Neural progenitor cell (in vitro differentiated cells): ENCODE measurements at regions not wholly inside any gene's neighbourhood (a gene's known extent, or its start where the extent isn't known, plus 50 kb on each side); places are given as distances from the start of the nearest gene placed in this dataset.

Source experiments
- CTCF ChIP-seq: fragments of 200-600 bp; sonication (generic); IDR thresholded peaks from 2 replicates; pipeline ENCODE4 v1.5.1; 2017; ENCODE audit warnings: antibody characterized with exemption, mild to moderate bottlenecking
- EZH2 ChIP-seq: fragments of 200-600 bp; sonication (generic); IDR thresholded peaks from 2 replicates; pipeline ENCODE4 v1.6.1; 2017; ENCODE audit warnings: antibody characterized with exemption, mild to moderate bottlenecking, moderate library complexity

GRCh38 chr15:20340331-20340811, 201.2 kb downstream of the GOLGA6L6 start:
- TF ChIP-seq CTCF (no peak), EZH2 (no peak)
